ENCODE measurements at regions not wholly inside any gene's neighbourhood (a gene's known extent, or its start where the extent isn't known, plus 50 kb on each side); places are given as distances from the start of the nearest gene placed in this dataset.
"Not testable (repeated sequence)": the region's sequence is repeated elsewhere in the genome, so short reads cannot be mapped to it uniquely, and the experiment has no call there.

DNA sequence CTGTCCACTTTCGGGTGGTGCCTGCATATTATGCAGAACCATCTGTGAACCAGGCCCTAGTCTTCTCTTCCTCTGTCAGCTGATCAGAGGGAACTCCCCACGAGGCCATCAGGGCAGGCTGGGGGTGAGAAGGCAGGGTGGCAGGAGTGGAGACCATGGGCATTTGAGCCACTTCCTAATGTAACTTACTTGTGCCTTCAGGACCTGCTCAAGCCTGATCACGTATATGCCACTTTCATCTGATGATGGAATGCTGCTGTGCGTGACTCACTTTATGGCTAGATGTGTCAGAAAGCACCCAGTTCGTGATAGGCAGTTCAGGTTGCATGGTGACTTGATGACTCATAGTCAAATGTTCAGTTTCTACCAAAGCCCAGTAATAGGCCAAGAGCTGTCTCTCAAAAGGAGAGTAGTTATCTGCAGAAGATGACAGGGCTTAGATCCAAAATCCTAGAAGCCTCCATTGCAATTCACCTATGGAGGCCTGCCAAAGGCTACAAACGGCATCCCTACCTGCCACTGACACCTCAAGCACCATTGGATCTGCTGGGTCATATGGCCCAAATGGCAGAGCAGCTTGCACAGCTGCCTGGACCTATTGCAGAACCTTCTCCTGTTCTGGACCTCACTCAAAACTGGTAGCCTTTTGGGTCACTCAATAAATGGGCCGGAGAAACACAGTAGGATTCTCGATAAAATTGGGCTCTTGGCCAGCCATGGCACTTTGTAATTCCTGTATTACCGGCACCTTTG, 197.7 kb upstream of the PROK2 start:
- TF ChIP-seq, protein P1, sequence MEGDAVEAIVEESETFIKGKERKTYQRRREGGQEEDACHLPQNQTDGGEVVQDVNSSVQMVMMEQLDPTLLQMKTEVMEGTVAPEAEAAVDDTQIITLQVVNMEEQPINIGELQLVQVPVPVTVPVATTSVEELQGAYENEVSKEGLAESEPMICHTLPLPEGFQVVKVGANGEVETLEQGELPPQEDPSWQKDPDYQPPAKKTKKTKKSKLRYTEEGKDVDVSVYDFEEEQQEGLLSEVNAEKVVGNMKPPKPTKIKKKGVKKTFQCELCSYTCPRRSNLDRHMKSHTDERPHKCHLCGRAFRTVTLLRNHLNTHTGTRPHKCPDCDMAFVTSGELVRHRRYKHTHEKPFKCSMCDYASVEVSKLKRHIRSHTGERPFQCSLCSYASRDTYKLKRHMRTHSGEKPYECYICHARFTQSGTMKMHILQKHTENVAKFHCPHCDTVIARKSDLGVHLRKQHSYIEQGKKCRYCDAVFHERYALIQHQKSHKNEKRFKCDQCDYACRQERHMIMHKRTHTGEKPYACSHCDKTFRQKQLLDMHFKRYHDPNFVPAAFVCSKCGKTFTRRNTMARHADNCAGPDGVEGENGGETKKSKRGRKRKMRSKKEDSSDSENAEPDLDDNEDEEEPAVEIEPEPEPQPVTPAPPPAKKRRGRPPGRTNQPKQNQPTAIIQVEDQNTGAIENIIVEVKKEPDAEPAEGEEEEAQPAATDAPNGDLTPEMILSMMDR (IDR thresholded peaks at IDR 0.05) = not testable (repeated sequence)
- not testable (repeated sequence) for TF ChIP-seq POLR2A (IDR thresholded peaks at IDR 0.05)
